GM18909 (cell line): ENCODE measurements at regions not wholly inside any gene's neighbourhood (a gene's known extent, or its start where the extent isn't known, plus 50 kb on each side); places are given as distances from the start of the nearest gene placed in this dataset.

Experiments used
- ATAC-seq: cut with Tn5 transposase; IDR thresholded peaks from one replicate; pipeline ENCODE4 v1.9.1; 2021; ENCODE audit warnings: mild to moderate bottlenecking; ENCODE audit not compliant: unreplicated experiment, poor library complexity

DNA sequence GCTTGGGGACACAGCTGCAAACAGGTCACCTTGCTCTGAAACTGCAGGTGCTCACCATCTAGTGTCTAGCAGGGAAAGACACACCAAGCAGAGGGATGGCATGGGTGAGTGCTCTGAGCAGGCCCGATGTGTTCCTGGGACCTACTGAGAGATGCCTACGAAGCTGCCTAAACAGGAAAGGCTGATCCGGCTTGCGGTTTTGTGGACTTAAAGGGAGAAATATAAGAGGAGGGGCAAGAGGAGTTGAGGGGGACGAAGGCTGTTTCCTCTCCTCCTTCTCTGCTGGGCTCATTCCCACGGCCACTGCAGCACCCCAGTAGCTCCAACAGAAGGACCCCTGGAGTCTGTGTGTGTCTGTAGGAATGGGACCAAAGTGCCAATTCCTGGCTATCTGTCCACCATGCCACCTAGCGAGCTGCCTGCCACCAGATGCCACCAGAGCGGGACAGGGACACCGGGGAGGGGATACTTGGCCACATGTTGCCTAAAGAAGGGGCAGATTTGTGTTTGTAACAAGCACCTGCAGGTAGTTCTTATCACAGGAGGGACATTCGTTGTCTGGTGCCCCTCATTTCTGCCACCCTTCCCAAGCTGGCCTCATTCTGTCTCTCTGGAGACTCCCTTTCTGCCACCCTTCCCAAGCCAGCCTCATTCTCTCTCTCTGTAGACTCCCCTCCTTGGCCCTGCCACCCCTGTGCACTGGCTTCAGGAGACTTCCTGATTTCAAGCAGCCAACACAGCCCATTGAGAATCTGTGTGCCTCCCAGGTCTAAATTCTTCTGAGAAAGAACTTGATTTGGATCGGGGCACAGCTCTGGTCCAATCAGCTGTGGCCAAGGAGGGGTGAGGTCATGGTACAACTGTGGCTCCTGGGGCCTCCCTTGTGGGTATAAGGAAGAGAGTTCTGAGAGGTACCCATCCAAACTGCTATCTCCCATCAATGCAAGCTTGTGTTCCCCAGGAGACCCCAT, 221.8 kb downstream of the ANKRD60 start:
- ATAC-seq: no peak

GRCh38 chr20:58005581-58006345, 222.7 kb downstream of the ANKRD60 start:
- no peak for ATAC-seq

DNA sequence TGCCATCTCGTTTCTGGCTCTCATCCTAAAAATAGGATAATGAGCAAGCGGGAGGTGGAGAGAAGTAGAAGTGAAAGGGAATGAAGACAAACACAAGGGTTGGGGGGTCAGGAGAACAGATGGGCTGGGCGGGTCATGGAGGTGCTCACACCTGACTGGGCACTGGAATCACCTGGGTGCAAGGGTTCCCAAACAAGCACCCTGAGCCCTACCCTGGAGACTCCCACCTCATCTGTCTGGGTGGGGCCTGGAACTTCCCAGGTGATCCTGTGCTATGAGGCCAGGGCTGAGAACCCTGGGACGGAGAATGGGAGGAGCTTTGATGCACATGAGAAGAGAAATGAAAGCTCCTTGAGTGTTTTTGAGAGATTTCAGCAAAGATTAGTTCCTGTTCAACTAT, 223.6 kb downstream of the ANKRD60 start:
- ATAC-seq: no peak

- ATAC-seq: no peak
Observed at GRCh38 chr20:58004146-58004545, 224.3 kb downstream of the ANKRD60 start.

- no peak for ATAC-seq
Observed at GRCh38 chr20:58003525-58003924, 224.9 kb downstream of the ANKRD60 start.

DNA sequence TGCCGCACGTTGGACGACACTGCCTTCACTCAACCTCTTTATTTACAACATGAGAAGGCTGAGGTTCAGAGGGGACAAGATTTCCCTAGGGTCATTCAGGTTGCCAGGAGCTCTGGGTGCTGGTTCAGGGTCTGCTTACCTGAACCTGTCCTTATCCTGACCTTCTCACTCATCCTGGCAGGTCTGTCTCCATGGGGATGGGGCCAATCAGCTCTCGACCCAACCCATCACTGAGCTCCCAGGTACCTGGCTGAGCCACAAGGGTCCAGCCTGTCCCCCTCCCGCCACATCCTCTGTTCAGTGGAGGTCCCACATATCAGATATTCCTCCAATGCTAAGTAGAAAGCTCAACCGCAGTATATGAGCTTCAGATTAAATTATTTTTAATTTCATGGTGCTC, 225.6 kb downstream of the ANKRD60 start:
- no peak for ATAC-seq

DNA sequence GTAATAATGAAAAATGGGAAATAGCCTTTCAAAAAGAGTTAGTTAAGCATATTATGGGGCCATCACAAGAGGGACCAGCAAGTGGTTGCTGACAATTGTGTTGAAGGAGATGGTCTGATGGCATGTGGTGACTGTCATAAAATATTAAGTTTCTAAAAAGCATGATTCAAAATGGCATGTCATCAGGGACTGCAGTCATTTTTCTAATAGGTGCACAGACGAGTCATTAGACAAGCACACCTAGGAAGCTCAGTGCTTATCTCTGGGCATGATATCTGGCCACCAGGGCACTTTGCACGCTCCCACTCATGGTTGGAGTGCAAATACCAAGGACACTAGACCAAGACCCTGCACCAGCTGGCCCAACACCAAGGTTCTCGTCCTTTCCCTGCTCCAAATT, 226.5 kb downstream of the ANKRD60 start:
- ATAC-seq: no peak

DNA sequence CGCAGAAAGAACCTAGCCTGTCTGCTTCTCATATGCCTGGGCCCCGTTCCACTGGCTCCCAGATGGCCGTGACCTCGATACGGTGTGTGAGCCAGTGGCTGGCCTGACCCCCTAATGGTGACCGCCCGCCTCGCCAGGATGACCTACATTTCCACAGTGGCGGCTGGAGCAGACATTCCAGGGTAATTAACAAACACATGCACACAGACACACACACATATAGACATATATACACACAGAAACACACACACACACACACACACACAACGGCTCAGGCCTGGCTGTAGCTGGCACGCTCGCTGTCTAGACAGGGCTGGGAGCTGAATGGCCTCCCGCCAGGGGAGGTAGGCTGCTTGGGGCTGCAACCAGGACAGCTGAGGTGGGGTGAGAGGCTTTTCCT, 227.1 kb downstream of the ANKRD60 start:
- ATAC-seq: no peak

- ATAC-seq: no peak
Observed at GRCh38 chr20:58000861-58001260, 227.6 kb downstream of the ANKRD60 start.

- no peak for ATAC-seq
Observed at GRCh38 chr20:57999465-58000111, 228.9 kb downstream of the ANKRD60 start.

DNA sequence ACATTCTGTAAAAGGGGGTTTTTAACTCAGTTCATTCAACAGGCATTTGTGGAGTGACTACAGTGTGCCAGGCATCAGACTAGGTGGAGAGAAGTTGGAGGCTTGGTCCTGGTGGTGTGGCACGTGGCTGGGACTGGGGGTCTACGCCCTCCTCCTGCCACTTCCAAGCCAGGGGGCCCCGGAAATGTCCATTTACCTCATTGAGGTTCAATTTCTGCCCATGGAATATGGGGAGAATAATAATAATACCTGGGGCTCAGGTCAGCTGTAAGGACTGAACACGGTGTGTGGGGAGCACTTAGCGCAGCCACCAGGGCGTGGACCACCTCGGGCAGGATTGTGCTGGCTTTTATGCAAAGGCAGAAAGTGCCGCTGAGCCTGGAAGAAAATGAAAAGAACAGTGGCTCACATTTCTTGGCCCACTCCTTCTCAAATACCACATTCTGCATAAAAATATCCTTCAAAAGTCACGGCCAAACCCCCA, 229.4 kb downstream of the ANKRD60 start:
- no peak for ATAC-seq

DNA sequence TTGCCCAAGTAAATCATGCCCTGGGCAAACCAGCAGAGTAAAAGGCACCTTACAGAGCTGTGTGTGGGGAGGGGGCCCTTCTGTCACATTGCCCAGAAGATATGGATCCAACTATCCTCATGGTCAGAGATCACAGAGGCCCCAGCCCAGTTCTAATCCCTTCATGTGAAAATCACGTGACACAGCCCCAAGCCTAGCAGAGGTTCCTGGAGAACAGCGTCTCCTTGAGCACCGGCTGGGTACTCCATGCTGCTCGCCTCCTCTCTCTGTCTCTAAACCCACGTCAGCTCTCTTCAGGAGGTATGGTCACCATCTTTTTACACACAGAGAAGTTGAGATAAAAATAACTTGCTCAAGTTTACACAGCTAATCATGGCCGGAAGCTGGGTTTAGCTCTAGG, 230.2 kb downstream of the ANKRD60 start:
- no peak for ATAC-seq

GRCh38 chr20:57996936-57997890, 231.2 kb downstream of the ANKRD60 start:
- no peak for ATAC-seq

GRCh38 chr20:57996465-57996864, 232.0 kb downstream of the ANKRD60 start:
- ATAC-seq: no peak

- ATAC-seq: no peak
Observed at GRCh38 chr20:57995381-57995977, 233.0 kb downstream of the ANKRD60 start.

GRCh38 chr20:57993716-57994431, 234.6 kb downstream of the ANKRD60 start:
- ATAC-seq: no peak

DNA sequence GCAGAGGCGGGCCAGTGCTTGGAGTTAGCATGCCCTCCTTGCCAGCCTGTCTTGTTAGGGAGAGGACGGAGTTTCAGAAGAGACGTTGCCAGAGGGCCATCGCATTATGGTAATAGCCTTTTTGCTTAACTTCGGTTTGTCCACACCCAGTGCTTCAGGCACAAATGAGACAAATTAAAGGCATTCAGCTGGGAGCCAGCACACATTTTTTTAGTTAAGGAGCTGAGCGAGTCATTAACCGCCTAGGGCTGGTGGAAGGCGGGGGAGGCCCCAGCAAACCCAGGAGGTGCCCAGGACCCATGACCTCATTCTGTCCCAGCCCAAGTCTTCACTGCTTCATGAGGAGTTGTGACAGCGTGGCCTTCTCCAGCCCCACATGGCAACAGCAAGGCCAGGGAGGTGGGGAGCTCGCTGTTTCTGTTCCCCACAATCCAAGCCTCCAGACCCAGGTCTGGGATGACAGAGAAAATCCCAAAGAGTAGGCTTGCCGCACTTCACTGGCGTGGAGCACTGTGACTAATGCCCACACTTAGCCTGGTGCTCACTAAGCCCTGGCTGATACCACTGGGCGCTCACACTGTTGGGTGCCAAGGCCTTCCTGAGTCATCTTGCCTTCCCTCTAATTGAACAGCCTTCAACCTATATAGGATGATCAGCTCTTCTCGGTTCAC, 237.1 kb downstream of the ANKRD60 start:
- ATAC-seq: no peak

GRCh38 chr20:57990396-57990987, 238.0 kb downstream of the ANKRD60 start:
- no peak for ATAC-seq
